ENCODE measurements at regions not wholly inside any gene's neighbourhood (a gene's known extent, or its start where the extent isn't known, plus 50 kb on each side); places are given as distances from the start of the nearest gene placed in this dataset.

- DNase-seq (ENCODE audit: low spot score in 2 of 2): no peak
- no peak overlapping the region for H3K27ac ChIP-seq
- no peaks in the 10 kb centered on the region for H3K36me3 ChIP-seq
- H3K4me3 ChIP-seq: no peak overlapping the region
- no peak for TF ChIP-seq POLR2AphosphoS5 (IDR thresholded peaks at IDR 0.05)
- no peak for TF ChIP-seq CTCF (IDR thresholded peaks at IDR 0.05)
- TF ChIP-seq POLR2A (IDR thresholded peaks at IDR 0.05): no peak
- intact Hi-C loops (cut with DNase I; ENCODE audit: low total_unique reads): no loop called here
- no peaks in the 10 kb centered on the region for H3K4me1 ChIP-seq
- no peaks in the 10 kb centered on the region for H3K9me3 ChIP-seq
- H3K27me3 ChIP-seq: no peaks in the 10 kb centered on the region
These were observed 104.8 kb upstream of the ENPEP start for GRCh38 chr4:110371016-110371770.

- Histone ChIP-seq H3K4me1 (no peaks in the 10 kb centered on the region), H3K27me3 (no peaks in the 10 kb centered on the region), H3K36me3 (no peaks in the 10 kb centered on the region), H3K27ac (no peak overlapping the region), H3K4me3 (no peak overlapping the region), H3K9me3 (no peaks in the 10 kb centered on the region)
- intact Hi-C loops (cut with DNase I; ENCODE audit: low total_unique reads): no loop called here
- no peak for TF ChIP-seq POLR2A (IDR thresholded peaks at IDR 0.05)
- TF ChIP-seq POLR2AphosphoS5 (IDR thresholded peaks at IDR 0.05): no peak
- no peak for TF ChIP-seq CTCF (IDR thresholded peaks at IDR 0.05)
- no peak for DNase-seq (ENCODE audit: low spot score in 2 of 2)
These were observed 107.5 kb upstream of the ENPEP start for GRCh38 chr4:110368409-110368808.

- intact Hi-C loops (cut with DNase I; ENCODE audit: low total_unique reads): no loop called here
- no peak overlapping the region for H3K27ac ChIP-seq
- TF ChIP-seq POLR2A (IDR thresholded peaks at IDR 0.05): no peak
- TF ChIP-seq CTCF (IDR thresholded peaks at IDR 0.05): no peak
- TF ChIP-seq POLR2AphosphoS5 (IDR thresholded peaks at IDR 0.05): no peak
These were observed 108.8 kb upstream of the ENPEP start for GRCh38 chr4:110367156-110367555.

GRCh38 chr4:110365761-110366160 lies 110.2 kb upstream of the ENPEP start:
- no peak overlapping the region for H3K27ac ChIP-seq
- intact Hi-C loops (cut with DNase I; ENCODE audit: low total_unique reads): no loop called here
- no peaks in the 10 kb centered on the region for H3K27me3 ChIP-seq
- no peaks in the 10 kb centered on the region for H3K36me3 ChIP-seq
- no peak overlapping the region for H3K4me3 ChIP-seq
- TF ChIP-seq POLR2A (IDR thresholded peaks at IDR 0.05) (no peak), POLR2AphosphoS5 (IDR thresholded peaks at IDR 0.05) (no peak), CTCF (IDR thresholded peaks at IDR 0.05) (no peak)
- no peaks in the 10 kb centered on the region for H3K4me1 ChIP-seq
- H3K9me3 ChIP-seq: no peaks in the 10 kb centered on the region
- no peak for DNase-seq (ENCODE audit: low spot score in 2 of 2)

More at GRCh38 chr4:110367156-110367555, 108.8 kb upstream of the ENPEP start:
- Histone ChIP-seq H3K36me3 (no peaks in the 10 kb centered on the region), H3K27me3 (no peaks in the 10 kb centered on the region), H3K4me1 (no peaks in the 10 kb centered on the region), H3K9me3 (no peaks in the 10 kb centered on the region), H3K4me3 (no peak overlapping the region)
- no peak for DNase-seq (ENCODE audit: low spot score in 2 of 2)

DNA sequence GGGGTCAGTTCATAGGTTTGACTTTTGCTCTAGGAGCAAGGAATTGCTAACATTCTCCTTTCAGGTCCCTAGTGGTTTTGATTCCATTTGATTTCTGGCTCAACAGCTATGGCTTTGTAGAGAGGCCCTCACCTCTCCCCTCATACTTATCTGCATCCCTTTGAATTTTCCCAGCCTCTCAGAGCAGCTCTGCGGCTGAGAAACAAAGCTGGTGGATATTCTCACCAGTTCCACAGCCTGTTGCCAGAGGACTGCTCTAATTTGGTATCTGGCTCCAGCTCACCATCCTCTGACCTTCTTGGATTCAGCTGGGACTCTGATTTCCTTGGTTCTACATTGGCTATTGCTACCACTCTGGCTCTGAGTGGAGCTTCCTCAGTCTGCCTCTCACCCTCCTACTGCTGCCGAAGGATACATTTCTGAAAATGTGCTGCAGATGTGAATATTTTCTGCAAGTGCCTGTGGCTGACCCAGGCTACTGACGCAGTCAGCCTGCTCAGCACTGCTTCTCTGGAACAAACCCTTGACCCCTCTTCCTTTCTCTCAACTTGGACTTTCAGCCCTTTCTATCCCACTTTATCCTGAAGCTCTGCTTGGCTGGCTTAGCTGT lies 110.9 kb upstream of the ENPEP start:
- H3K4me1 ChIP-seq: no peaks in the 10 kb centered on the region
- no peaks in the 10 kb centered on the region for H3K9me3 ChIP-seq
- no peak for TF ChIP-seq POLR2AphosphoS5 (IDR thresholded peaks at IDR 0.05)
- no peak for TF ChIP-seq CTCF (IDR thresholded peaks at IDR 0.05)
- no peak for TF ChIP-seq POLR2A (IDR thresholded peaks at IDR 0.05)
- H3K36me3 ChIP-seq: no peaks in the 10 kb centered on the region
- intact Hi-C loops (cut with DNase I; ENCODE audit: low total_unique reads): no loop called here
- H3K4me3 ChIP-seq: no peak overlapping the region
- peak overlapping the region in 1 of 2 donors; percentile 33 for H3K27ac ChIP-seq
- DNase-seq (ENCODE audit: low spot score in 2 of 2): no peak
- H3K27me3 ChIP-seq: no peaks in the 10 kb centered on the region
